ENCODE measurements at regions not wholly inside any gene's neighbourhood (a gene's known extent, or its start where the extent isn't known, plus 50 kb on each side); places are given as distances from the start of the nearest gene placed in this dataset.

- Histone ChIP-seq H3K27me3 (replicated peaks; ENCODE audit: insufficient read depth) (peaks cover 6% of the 10 kb centered on the region), H3K9me3 (ENCODE audit: low read depth) (no peaks in the 10 kb centered on the region), H3K9ac (no peak overlapping the region), H3K79me2 (ENCODE audit: insufficient read depth) (no peaks in the 10 kb centered on the region), H3F3A (ENCODE audit: insufficient read depth) (no peaks in the 10 kb centered on the region), H4K20me1 (ENCODE audit: insufficient read depth) (no peaks in the 10 kb centered on the region), H3K4me3 (no peak overlapping the region), H3K4me2 (ENCODE audit: unreplicated experiment) (no peak overlapping the region), H3K9me2 (ENCODE audit: insufficient read depth) (no peaks in the 10 kb centered on the region), H3K36me3 (ENCODE audit: low read depth) (no peaks in the 10 kb centered on the region), H3K4me1 (ENCODE audit: insufficient read depth) (no peaks in the 10 kb centered on the region), H2AFZ (no peak overlapping the region), H3K27ac (no peak overlapping the region)
- DNase-seq, result no peak
- WGBS, 2 experiments (ENCODE audit: low coverage in 1 of 2, low lambda C conversion rate in 2 of 2, missing lambda C conversion rate in 2 of 2), result 87 to 92% methylated on average over 2 of the region's 2 CpGs
- in situ Hi-C loops (cut with MboI), result no loop called here
- TF ChIP-seq EZH2phosphoT487 (IDR thresholded peaks at IDR 0.05; ENCODE audit: insufficient read depth, low read depth) (no peak), EZH2 (IDR thresholded peaks at IDR 0.05; ENCODE audit: insufficient read depth, poor library complexity, severe bottlenecking) (no peak)
Measured at GRCh38 chrX:13940671-13941070, 89.0 kb downstream of the GEMIN8 start.

- Histone ChIP-seq H4K20me1 (ENCODE audit: insufficient read depth) (no peaks in the 10 kb centered on the region), H3K4me1 (ENCODE audit: insufficient read depth) (no peaks in the 10 kb centered on the region), H3F3A (ENCODE audit: insufficient read depth) (no peaks in the 10 kb centered on the region), H3K27me3 (replicated peaks; ENCODE audit: insufficient read depth) (peaks cover 6% of the 10 kb centered on the region), H3K36me3 (ENCODE audit: low read depth) (no peaks in the 10 kb centered on the region), H3K4me2 (ENCODE audit: unreplicated experiment) (no peak overlapping the region), H3K9me2 (ENCODE audit: insufficient read depth) (no peaks in the 10 kb centered on the region), H3K27ac (no peak overlapping the region), H2AFZ (no peak overlapping the region), H3K9me3 (ENCODE audit: low read depth) (no peaks in the 10 kb centered on the region), H3K4me3 (no peak overlapping the region), H3K79me2 (ENCODE audit: insufficient read depth) (no peaks in the 10 kb centered on the region), H3K9ac (no peak overlapping the region)
- TF ChIP-seq EZH2phosphoT487 (IDR thresholded peaks at IDR 0.05; ENCODE audit: insufficient read depth, low read depth) (no peak), EZH2 (IDR thresholded peaks at IDR 0.05; ENCODE audit: insufficient read depth, poor library complexity, severe bottlenecking) (no peak)
- DNase-seq, result no peak
- in situ Hi-C loops (cut with MboI), result no loop called here
- 21% methylated on average over 6 of the region's 6 CpGs for WGBS, 2 experiments (ENCODE audit: low coverage in 1 of 2, low lambda C conversion rate in 2 of 2, missing lambda C conversion rate in 2 of 2)
Measured at GRCh38 chrX:13939741-13940597, 89.7 kb downstream of the GEMIN8 start.

GRCh38 chrX:13938829-13939530, 90.7 kb downstream of the GEMIN8 start:
- H2AFZ ChIP-seq, result no peak overlapping the region
- TF ChIP-seq EZH2 (IDR thresholded peaks at IDR 0.05; ENCODE audit: insufficient read depth, poor library complexity, severe bottlenecking), result no peak
- no peak for TF ChIP-seq EZH2phosphoT487 (IDR thresholded peaks at IDR 0.05; ENCODE audit: insufficient read depth, low read depth)

DNA sequence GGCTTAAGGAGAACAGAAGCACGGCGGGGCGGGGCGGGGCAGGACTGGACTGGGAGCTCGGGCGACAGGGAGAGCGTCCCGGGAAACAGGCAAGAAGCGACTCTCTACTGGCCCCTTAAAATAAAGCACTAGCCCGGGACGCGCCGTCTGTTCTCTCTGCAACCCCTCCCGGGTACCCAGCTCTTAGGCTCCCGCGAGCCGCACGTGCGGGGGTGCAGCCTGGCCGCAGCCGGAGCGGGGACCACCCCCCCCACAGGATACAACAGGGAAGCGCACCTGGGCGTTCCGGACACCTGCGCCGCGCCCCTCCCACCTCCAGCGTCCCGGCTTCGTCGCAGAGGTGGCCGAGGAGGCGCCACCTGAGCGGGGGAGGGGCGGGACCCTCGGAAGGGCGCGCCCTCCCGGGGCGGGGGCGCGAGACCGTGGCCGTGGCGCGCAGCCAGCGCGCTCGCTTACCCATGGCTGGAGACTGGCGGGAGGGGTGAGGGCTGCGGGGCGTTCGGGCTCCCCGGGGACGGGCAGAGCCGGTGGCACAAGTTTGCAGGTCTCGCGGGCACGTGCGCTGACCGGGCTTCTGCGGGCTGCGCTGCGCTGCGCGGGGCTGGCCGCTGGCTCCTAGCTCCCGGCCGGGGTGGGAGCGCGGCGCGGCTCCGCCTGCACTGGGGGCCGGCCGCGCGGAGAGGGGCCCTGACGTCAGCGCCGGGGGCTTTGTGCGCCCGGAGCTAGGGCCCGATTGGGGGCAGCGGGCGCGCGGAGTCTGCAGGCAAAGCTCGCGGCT, 91.5 kb downstream of the GEMIN8 start:
- H3K27me3 ChIP-seq (replicated peaks; ENCODE audit: insufficient read depth), result peaks cover 6% of the 10 kb centered on the region
- H3F3A ChIP-seq (ENCODE audit: insufficient read depth), result no peaks in the 10 kb centered on the region
- WGBS, 2 experiments (ENCODE audit: low coverage in 1 of 2, low lambda C conversion rate in 2 of 2, missing lambda C conversion rate in 2 of 2), result 2 to 3% methylated on average over 11 to 28 of the region's 91 CpGs
- H3K9ac ChIP-seq, result no peak overlapping the region
- no peak overlapping the region for H2AFZ ChIP-seq
- no peaks in the 10 kb centered on the region for H3K79me2 ChIP-seq (ENCODE audit: insufficient read depth)
- H3K9me3 ChIP-seq (ENCODE audit: low read depth), result no peaks in the 10 kb centered on the region
- H3K36me3 ChIP-seq (ENCODE audit: low read depth), result no peaks in the 10 kb centered on the region
- in situ Hi-C loops (cut with MboI), result no loop called here
- peak overlapping the region; percentile 35 for H3K4me2 ChIP-seq (ENCODE audit: unreplicated experiment)
- H3K4me3 ChIP-seq, result peak overlapping the region; percentile 49
- no peak for TF ChIP-seq EZH2phosphoT487 (IDR thresholded peaks at IDR 0.05; ENCODE audit: insufficient read depth, low read depth)
- no peak for TF ChIP-seq EZH2 (IDR thresholded peaks at IDR 0.05; ENCODE audit: insufficient read depth, poor library complexity, severe bottlenecking)
- H3K27ac ChIP-seq, result no peak overlapping the region
- DNase-seq, result peak; percentile 32
- H4K20me1 ChIP-seq (ENCODE audit: insufficient read depth), result no peaks in the 10 kb centered on the region
- no peaks in the 10 kb centered on the region for H3K4me1 ChIP-seq (ENCODE audit: insufficient read depth)
- H3K9me2 ChIP-seq (ENCODE audit: insufficient read depth), result no peaks in the 10 kb centered on the region

More at GRCh38 chrX:13938829-13939530, 90.7 kb downstream of the GEMIN8 start:
- 29 to 62% methylated on average over 11 to 28 of the region's 29 CpGs for WGBS, 2 experiments (ENCODE audit: low coverage in 1 of 2, low lambda C conversion rate in 2 of 2, missing lambda C conversion rate in 2 of 2)
- Histone ChIP-seq H3K4me3 (no peak overlapping the region), H3K27ac (no peak overlapping the region), H3K36me3 (ENCODE audit: low read depth) (no peaks in the 10 kb centered on the region), H3K79me2 (ENCODE audit: insufficient read depth) (no peaks in the 10 kb centered on the region), H4K20me1 (ENCODE audit: insufficient read depth) (no peaks in the 10 kb centered on the region), H3K27me3 (replicated peaks; ENCODE audit: insufficient read depth) (peaks cover 6% of the 10 kb centered on the region), H3K9ac (no peak overlapping the region), H3F3A (ENCODE audit: insufficient read depth) (no peaks in the 10 kb centered on the region), H3K9me2 (ENCODE audit: insufficient read depth) (no peaks in the 10 kb centered on the region), H3K4me2 (ENCODE audit: unreplicated experiment) (no peak overlapping the region), H3K9me3 (ENCODE audit: low read depth) (no peaks in the 10 kb centered on the region), H3K4me1 (ENCODE audit: insufficient read depth) (no peaks in the 10 kb centered on the region)
- in situ Hi-C loops (cut with MboI), result no loop called here
- no peak for DNase-seq

All from GM23248 (cell line).